Nephron (organoid): ENCODE measurements at regions not wholly inside any gene's neighbourhood (a gene's known extent, or its start where the extent isn't known, plus 50 kb on each side); places are given as distances from the start of the nearest gene placed in this dataset.

ENCODE experiments used
- H3K27ac Mint-ChIP-seq, 3 experiments: 2 replicates each; pipeline ENCODE4 v1.8.0; 2020; ENCODE audit warnings: mixed read lengths in 3 of 3, mild to moderate bottlenecking in 2 of 3, moderate library complexity in 1 of 3
- H3K27me3 Mint-ChIP-seq: 2 replicates; pipeline ENCODE4 v1.8.0; 2021; ENCODE audit warnings: low read depth, mild to moderate bottlenecking, moderate library complexity, mixed read lengths
- H3K36me3 Mint-ChIP-seq: 2 replicates; pipeline ENCODE4 v1.8.0; 2020; ENCODE audit warnings: low read depth, mixed read lengths
- H3K4me1 Mint-ChIP-seq: 2 replicates; pipeline ENCODE4 v1.8.0; 2020; ENCODE audit warnings: mixed read lengths
- H3K4me3 Mint-ChIP-seq, 3 experiments: 2 replicates each; pipeline ENCODE4 v1.8.0; 2020; ENCODE audit warnings: mild to moderate bottlenecking in 3 of 3, mixed read lengths in 3 of 3, moderate library complexity in 2 of 3
- H3K9me3 Mint-ChIP-seq: 2 replicates; pipeline ENCODE4 v1.8.0; 2020; ENCODE audit warnings: mixed read lengths
- CTCF ChIP-seq, 3 experiments: fragments of 200-600 bp; sonication (generic); IDR thresholded peaks; one replicate each; pipeline ENCODE4 v1.5.0; 2021; ENCODE audit warnings: antibody characterized with exemption in 3 of 3; ENCODE audit not compliant: unreplicated experiment in 3 of 3

GRCh38 chr7:93817004-93817403, 73.5 kb downstream of the TFPI2 start:
- Mint-ChIP-seq H3K27ac (no peak overlapping the region), H3K36me3 (no peaks in the 10 kb centered on the region), H3K4me3 (no peak overlapping the region), H3K27me3 (no peaks in the 10 kb centered on the region), H3K4me1 (no peaks in the 10 kb centered on the region), H3K9me3 (no peaks in the 10 kb centered on the region)
- no peak for TF ChIP-seq CTCF (IDR thresholded peaks at IDR 0.05; ENCODE audit: unreplicated experiment in 3 of 3)

- no peaks in the 10 kb centered on the region for H3K36me3 Mint-ChIP-seq
- no peak for TF ChIP-seq CTCF (IDR thresholded peaks at IDR 0.05; ENCODE audit: unreplicated experiment in 3 of 3)
- H3K4me3 Mint-ChIP-seq: no peak overlapping the region
- H3K4me1 Mint-ChIP-seq: no peaks in the 10 kb centered on the region
- H3K9me3 Mint-ChIP-seq: no peaks in the 10 kb centered on the region
- no peaks in the 10 kb centered on the region for H3K27me3 Mint-ChIP-seq
- H3K27ac Mint-ChIP-seq: no peak overlapping the region
These were observed 77.0 kb downstream of the TFPI2 start for GRCh38 chr7:93813514-93813913.

- no peaks in the 10 kb centered on the region for H3K4me1 Mint-ChIP-seq
- no peak overlapping the region for H3K4me3 Mint-ChIP-seq
- H3K27me3 Mint-ChIP-seq: no peaks in the 10 kb centered on the region
- H3K27ac Mint-ChIP-seq: no peak overlapping the region
- H3K36me3 Mint-ChIP-seq: no peaks in the 10 kb centered on the region
- no peaks in the 10 kb centered on the region for H3K9me3 Mint-ChIP-seq
- TF ChIP-seq CTCF (IDR thresholded peaks at IDR 0.05; ENCODE audit: unreplicated experiment in 3 of 3): no peak
These were observed 78.5 kb downstream of the TFPI2 start for GRCh38 chr7:93812061-93812460.

- no peaks in the 10 kb centered on the region for H3K9me3 Mint-ChIP-seq
- no peak overlapping the region for H3K4me3 Mint-ChIP-seq
- H3K27me3 Mint-ChIP-seq: no peaks in the 10 kb centered on the region
- H3K27ac Mint-ChIP-seq: no peak overlapping the region
- H3K36me3 Mint-ChIP-seq: no peaks in the 10 kb centered on the region
- no peaks in the 10 kb centered on the region for H3K4me1 Mint-ChIP-seq
- TF ChIP-seq CTCF (IDR thresholded peaks at IDR 0.05; ENCODE audit: unreplicated experiment in 3 of 3): no peak
These were observed 79.4 kb downstream of the TFPI2 start for GRCh38 chr7:93811198-93811597.

DNA sequence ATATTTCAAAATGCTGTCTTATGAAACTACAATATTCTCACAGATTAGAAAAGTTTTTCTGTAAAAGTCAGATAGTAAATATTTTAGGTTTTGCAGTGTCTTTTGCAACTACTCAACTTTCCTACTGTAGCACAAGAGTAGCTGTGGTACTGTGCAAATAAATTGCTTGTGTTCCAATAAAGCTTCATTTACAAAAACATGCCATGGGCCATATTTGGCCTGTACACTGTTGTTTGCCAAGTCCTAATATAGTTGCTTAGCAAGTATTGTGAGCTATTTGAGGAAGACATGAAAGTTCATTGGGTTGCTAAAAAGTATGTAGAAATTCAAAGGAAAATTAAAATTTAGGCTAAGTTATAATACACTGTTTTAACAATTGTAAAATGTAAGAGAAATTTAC, 80.0 kb downstream of the TFPI2 start:
- H3K9me3 Mint-ChIP-seq: no peaks in the 10 kb centered on the region
- no peak overlapping the region for H3K4me3 Mint-ChIP-seq
- no peak for TF ChIP-seq CTCF (IDR thresholded peaks at IDR 0.05; ENCODE audit: unreplicated experiment in 3 of 3)
- no peaks in the 10 kb centered on the region for H3K36me3 Mint-ChIP-seq
- no peak overlapping the region for H3K27ac Mint-ChIP-seq
- H3K4me1 Mint-ChIP-seq: no peaks in the 10 kb centered on the region
- H3K27me3 Mint-ChIP-seq: no peaks in the 10 kb centered on the region

DNA sequence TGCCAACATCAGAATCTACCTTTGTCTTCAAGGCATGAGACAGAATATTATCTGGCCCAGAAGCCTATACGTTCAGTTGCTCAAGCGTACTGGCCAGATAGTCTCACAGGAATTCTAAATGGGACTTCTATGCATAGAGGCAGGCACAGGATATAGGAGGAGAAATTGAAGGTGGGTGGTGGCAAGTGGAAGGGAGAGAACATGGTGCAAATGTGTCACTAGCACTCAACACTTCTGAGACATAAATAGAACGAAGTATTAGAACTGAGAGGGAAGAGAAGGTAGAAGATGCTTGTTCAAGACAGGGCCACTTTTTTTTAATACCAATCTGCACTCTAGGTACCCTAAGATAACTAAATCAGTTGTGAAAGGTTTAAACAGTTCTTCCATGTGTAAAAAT, 85.8 kb downstream of the TFPI2 start:
- H3K27ac Mint-ChIP-seq: no peak overlapping the region
- no peaks in the 10 kb centered on the region for H3K4me1 Mint-ChIP-seq
- H3K9me3 Mint-ChIP-seq: peaks cover 15% of the 10 kb centered on the region
- no peak for TF ChIP-seq CTCF (IDR thresholded peaks at IDR 0.05; ENCODE audit: unreplicated experiment in 3 of 3)
- H3K27me3 Mint-ChIP-seq: no peaks in the 10 kb centered on the region
- H3K36me3 Mint-ChIP-seq: no peaks in the 10 kb centered on the region
- no peak overlapping the region for H3K4me3 Mint-ChIP-seq
